ENCODE measurements at regions not wholly inside any gene's neighbourhood (a gene's known extent, or its start where the extent isn't known, plus 50 kb on each side); places are given as distances from the start of the nearest gene placed in this dataset.
A peak's percentile ranks its signal among the peaks of the same experiment; 100 is the strongest.
"Not testable (repeated sequence)": the region's sequence is repeated elsewhere in the genome, so short reads cannot be mapped to it uniquely, and the experiment has no call there.

DNA sequence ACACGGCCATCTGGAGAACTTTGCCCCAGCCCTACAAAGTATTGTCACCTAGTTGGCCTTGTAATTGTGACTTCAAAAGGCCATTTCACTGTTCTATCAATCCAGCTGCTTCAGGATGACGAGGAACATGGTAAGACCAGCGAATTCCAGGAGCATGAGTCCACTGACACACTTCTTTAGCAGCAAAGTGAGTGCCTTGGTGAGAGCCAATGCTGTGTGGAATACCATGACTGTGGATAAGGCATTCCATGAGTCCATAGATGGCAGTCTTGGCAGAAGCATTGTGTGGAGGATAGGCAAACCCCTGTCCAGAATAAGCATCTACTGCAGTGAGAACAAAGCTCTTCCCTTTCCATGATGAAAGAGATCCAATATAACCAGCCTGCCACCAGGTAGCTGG, 1009.1 kb upstream of the USP15 start:
- Histone ChIP-seq H3K27ac (ENCODE audit: low read depth, low read length) (no peak overlapping the region), H2BK5ac (ENCODE audit: low read length) (no peak overlapping the region), H3K79me2 (ENCODE audit: control insufficient read depth, insufficient read depth, low read length) (no peaks in the 10 kb centered on the region), H4K8ac (ENCODE audit: low read depth, low read length) (no peak overlapping the region), H3K18ac (ENCODE audit: low read length) (no peak overlapping the region), H3K4me2 (ENCODE audit: low read length) (no peak overlapping the region), H4K5ac (ENCODE audit: low read length) (no peak overlapping the region), H2AK5ac (ENCODE audit: low read length) (no peak overlapping the region), H3K4ac (ENCODE audit: low read depth, low read length) (no peak overlapping the region), H3K4me3 (ENCODE audit: low read length) (no peak overlapping the region), H2BK120ac (ENCODE audit: low read depth, low read length) (no peak overlapping the region), H3K4me1 (ENCODE audit: control insufficient read depth, low read depth, low read length) (no peaks in the 10 kb centered on the region), H3K36me3 (ENCODE audit: control insufficient read depth, insufficient read depth, low read length) (no peaks in the 10 kb centered on the region), H3K23ac (ENCODE audit: low read length) (no peak overlapping the region), H3K79me1 (ENCODE audit: low read length) (no peaks in the 10 kb centered on the region), H3K56ac (ENCODE audit: low read length) (no peak overlapping the region), H3K9ac (ENCODE audit: low read length) (no peak overlapping the region), H2BK15ac (replicated peaks; ENCODE audit: low read depth) (no peak overlapping the region), H3K27me3 (ENCODE audit: insufficient read depth, low read length, poor library complexity) (no peaks in the 10 kb centered on the region)
- WGBS (ENCODE audit: extremely low coverage, insufficient coverage, low lambda C conversion rate), result no CpG with 5 or more reads among the region's 3 CpGs
- no peak for DNase-seq

DNA sequence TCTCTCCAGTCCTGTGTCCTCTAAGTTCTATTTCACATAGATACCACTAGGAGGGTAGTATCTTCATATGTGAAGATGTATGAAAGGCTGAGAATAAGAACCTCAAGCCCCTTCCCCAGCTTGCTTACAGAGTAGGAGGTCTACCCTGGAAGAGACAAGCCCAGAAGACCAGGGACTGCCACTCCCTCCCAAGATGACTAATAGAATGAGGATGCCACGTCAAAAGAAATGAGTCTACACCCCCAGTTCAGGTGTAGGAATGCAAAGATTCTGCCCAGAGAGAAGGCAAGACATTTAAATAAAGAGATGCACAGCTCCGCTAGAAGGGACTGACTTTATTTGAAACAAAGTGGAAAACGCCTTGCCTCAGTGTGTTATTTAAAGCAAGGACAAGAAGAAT, 1006.0 kb upstream of the USP15 start:
- H4K5ac ChIP-seq (ENCODE audit: low read length), result no peak overlapping the region
- no peak overlapping the region for H3K27ac ChIP-seq (ENCODE audit: low read depth, low read length)
- H3K4me2 ChIP-seq (ENCODE audit: low read length), result no peak overlapping the region
- H3K27me3 ChIP-seq (ENCODE audit: insufficient read depth, low read length, poor library complexity), result no peaks in the 10 kb centered on the region
- H3K4me1 ChIP-seq (ENCODE audit: control insufficient read depth, low read depth, low read length), result no peaks in the 10 kb centered on the region
- H3K36me3 ChIP-seq (ENCODE audit: control insufficient read depth, insufficient read depth, low read length), result no peaks in the 10 kb centered on the region
- no peak overlapping the region for H3K4ac ChIP-seq (ENCODE audit: low read depth, low read length)
- H3K18ac ChIP-seq (ENCODE audit: low read length), result no peak overlapping the region
- H3K9ac ChIP-seq (ENCODE audit: low read length), result no peak overlapping the region
- no CpG with 5 or more reads among the region's 3 CpGs for WGBS (ENCODE audit: extremely low coverage, insufficient coverage, low lambda C conversion rate)
- peak; percentile 18 for DNase-seq
- no peak overlapping the region for H2BK15ac ChIP-seq (replicated peaks; ENCODE audit: low read depth)
- H2AK5ac ChIP-seq (ENCODE audit: low read length), result no peak overlapping the region
- no peak overlapping the region for H3K56ac ChIP-seq (ENCODE audit: low read length)
- H3K79me2 ChIP-seq (ENCODE audit: control insufficient read depth, insufficient read depth, low read length), result no peaks in the 10 kb centered on the region
- H2BK5ac ChIP-seq (ENCODE audit: low read length), result no peak overlapping the region
- H3K23ac ChIP-seq (ENCODE audit: low read length), result no peak overlapping the region
- no peak overlapping the region for H2BK120ac ChIP-seq (ENCODE audit: low read depth, low read length)
- no peaks in the 10 kb centered on the region for H3K79me1 ChIP-seq (ENCODE audit: low read length)
- H4K8ac ChIP-seq (ENCODE audit: low read depth, low read length), result no peak overlapping the region
- H3K4me3 ChIP-seq (ENCODE audit: low read length), result no peak overlapping the region

DNA sequence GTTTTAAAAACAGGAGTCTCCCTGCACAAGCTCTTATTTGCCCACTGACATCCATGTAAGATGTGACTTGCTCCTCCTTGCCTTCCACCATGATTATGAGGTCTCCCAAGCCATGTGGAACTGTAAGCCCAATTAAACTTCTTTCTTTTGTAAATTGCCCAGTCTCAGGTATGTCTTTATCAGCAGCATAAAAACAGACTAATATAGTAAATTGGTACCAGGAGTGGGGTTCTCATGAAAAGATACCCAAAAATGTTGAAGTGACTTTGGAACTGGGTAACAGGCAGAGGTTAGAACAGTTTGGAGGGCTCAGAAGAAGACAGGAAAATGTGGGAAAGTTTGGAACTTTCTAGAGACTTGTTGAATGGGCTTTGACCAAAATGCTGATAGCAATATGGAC, 995.9 kb upstream of the USP15 start:
- not testable (repeated sequence) for H2BK120ac ChIP-seq (ENCODE audit: low read depth, low read length)

DNA sequence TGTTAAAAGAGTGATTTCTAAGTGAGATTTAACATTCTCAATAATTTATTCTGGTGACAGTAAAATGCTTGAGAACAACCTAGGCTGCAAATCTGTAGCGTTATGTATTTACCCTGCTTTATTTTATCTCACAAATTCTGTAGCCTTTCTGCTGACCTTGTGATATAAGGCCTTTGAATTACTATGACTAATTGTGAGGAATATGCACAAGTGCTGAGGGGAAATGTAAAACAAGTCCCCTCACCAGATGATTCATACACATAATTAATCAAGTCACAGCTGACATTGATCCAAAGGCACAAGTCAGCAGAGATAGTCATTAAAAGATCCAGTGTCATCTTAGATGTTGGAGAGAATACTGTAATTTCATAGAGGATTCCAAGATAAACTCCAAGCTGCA, 992.7 kb upstream of the USP15 start:
- Histone ChIP-seq H3K79me1 (ENCODE audit: low read length) (no peaks in the 10 kb centered on the region), H2AK5ac (ENCODE audit: low read length) (no peak overlapping the region), H3K27ac (ENCODE audit: low read depth, low read length) (no peak overlapping the region), H3K4me2 (ENCODE audit: low read length) (no peak overlapping the region), H4K8ac (ENCODE audit: low read depth, low read length) (no peak overlapping the region), H3K4ac (ENCODE audit: low read depth, low read length) (no peak overlapping the region), H3K4me1 (ENCODE audit: control insufficient read depth, low read depth, low read length) (no peaks in the 10 kb centered on the region), H2BK120ac (ENCODE audit: low read depth, low read length) (no peak overlapping the region), H2BK5ac (ENCODE audit: low read length) (no peak overlapping the region), H2BK15ac (replicated peaks; ENCODE audit: low read depth) (no peak overlapping the region), H3K79me2 (ENCODE audit: control insufficient read depth, insufficient read depth, low read length) (no peaks in the 10 kb centered on the region), H3K18ac (ENCODE audit: low read length) (no peak overlapping the region), H3K4me3 (ENCODE audit: low read length) (no peak overlapping the region), H3K23ac (ENCODE audit: low read length) (no peak overlapping the region), H3K27me3 (ENCODE audit: insufficient read depth, low read length, poor library complexity) (no peaks in the 10 kb centered on the region), H3K56ac (ENCODE audit: low read length) (no peak overlapping the region), H3K36me3 (ENCODE audit: control insufficient read depth, insufficient read depth, low read length) (no peaks in the 10 kb centered on the region), H4K5ac (ENCODE audit: low read length) (no peak overlapping the region), H3K9ac (ENCODE audit: low read length) (no peak overlapping the region)
- no peak for DNase-seq
- no CpG with 5 or more reads among the region's 1 CpG for WGBS (ENCODE audit: extremely low coverage, insufficient coverage, low lambda C conversion rate)

More for the DNA sequence above, 995.9 kb upstream of the USP15 start:
- not testable (repeated sequence) for H3K56ac ChIP-seq (ENCODE audit: low read length); H4K5ac ChIP-seq (ENCODE audit: low read length); H3K36me3 ChIP-seq (ENCODE audit: control insufficient read depth, insufficient read depth, low read length); DNase-seq; H2BK5ac ChIP-seq (ENCODE audit: low read length); H2BK15ac ChIP-seq (replicated peaks; ENCODE audit: low read depth); H3K18ac ChIP-seq (ENCODE audit: low read length); H3K27ac ChIP-seq (ENCODE audit: low read depth, low read length); H3K79me2 ChIP-seq (ENCODE audit: control insufficient read depth, insufficient read depth, low read length); H4K8ac ChIP-seq (ENCODE audit: low read depth, low read length); H2AK5ac ChIP-seq (ENCODE audit: low read length); H3K4ac ChIP-seq (ENCODE audit: low read depth, low read length); H3K23ac ChIP-seq (ENCODE audit: low read length); H3K79me1 ChIP-seq (ENCODE audit: low read length); H3K4me1 ChIP-seq (ENCODE audit: control insufficient read depth, low read depth, low read length); H3K4me2 ChIP-seq (ENCODE audit: low read length); H3K4me3 ChIP-seq (ENCODE audit: low read length); H3K27me3 ChIP-seq (ENCODE audit: insufficient read depth, low read length, poor library complexity); H3K9ac ChIP-seq (ENCODE audit: low read length)

DNA sequence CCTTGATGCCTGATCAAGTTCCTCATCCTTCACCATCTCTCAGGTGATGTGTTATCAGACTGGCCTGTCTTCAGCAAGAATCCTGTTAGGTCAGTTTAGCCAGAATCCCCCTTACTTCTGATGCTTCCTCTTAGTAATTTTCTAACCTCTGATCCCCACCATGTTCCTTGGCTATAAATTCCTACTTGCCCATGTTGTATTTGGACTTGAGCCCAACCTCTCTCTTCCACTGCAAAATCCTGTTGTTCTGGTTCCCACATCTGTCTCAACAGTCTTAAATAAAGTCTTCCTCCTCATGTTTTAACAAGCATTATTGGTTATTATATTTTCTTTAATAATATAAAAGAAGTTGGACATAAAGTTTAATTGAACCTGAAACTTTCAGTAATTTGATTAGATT, 987.8 kb upstream of the USP15 start:
- Histone ChIP-seq H3K56ac (ENCODE audit: low read length) (no peak overlapping the region), H3K36me3 (ENCODE audit: control insufficient read depth, insufficient read depth, low read length) (no peaks in the 10 kb centered on the region), H3K4me1 (ENCODE audit: control insufficient read depth, low read depth, low read length) (no peaks in the 10 kb centered on the region), H3K9ac (ENCODE audit: low read length) (no peak overlapping the region), H3K4ac (ENCODE audit: low read depth, low read length) (no peak overlapping the region), H4K8ac (ENCODE audit: low read depth, low read length) (no peak overlapping the region), H2BK5ac (ENCODE audit: low read length) (no peak overlapping the region), H3K4me2 (ENCODE audit: low read length) (no peak overlapping the region), H2AK5ac (ENCODE audit: low read length) (no peak overlapping the region), H3K79me2 (ENCODE audit: control insufficient read depth, insufficient read depth, low read length) (no peaks in the 10 kb centered on the region), H3K4me3 (ENCODE audit: low read length) (no peak overlapping the region), H3K79me1 (ENCODE audit: low read length) (no peaks in the 10 kb centered on the region), H3K23ac (ENCODE audit: low read length) (no peak overlapping the region), H4K5ac (ENCODE audit: low read length) (no peak overlapping the region), H2BK120ac (ENCODE audit: low read depth, low read length) (no peak overlapping the region), H3K18ac (ENCODE audit: low read length) (no peak overlapping the region), H3K27me3 (ENCODE audit: insufficient read depth, low read length, poor library complexity) (no peaks in the 10 kb centered on the region), H3K27ac (ENCODE audit: low read depth, low read length) (no peak overlapping the region), H2BK15ac (replicated peaks; ENCODE audit: low read depth) (no peak overlapping the region)
- no peak for DNase-seq

DNA sequence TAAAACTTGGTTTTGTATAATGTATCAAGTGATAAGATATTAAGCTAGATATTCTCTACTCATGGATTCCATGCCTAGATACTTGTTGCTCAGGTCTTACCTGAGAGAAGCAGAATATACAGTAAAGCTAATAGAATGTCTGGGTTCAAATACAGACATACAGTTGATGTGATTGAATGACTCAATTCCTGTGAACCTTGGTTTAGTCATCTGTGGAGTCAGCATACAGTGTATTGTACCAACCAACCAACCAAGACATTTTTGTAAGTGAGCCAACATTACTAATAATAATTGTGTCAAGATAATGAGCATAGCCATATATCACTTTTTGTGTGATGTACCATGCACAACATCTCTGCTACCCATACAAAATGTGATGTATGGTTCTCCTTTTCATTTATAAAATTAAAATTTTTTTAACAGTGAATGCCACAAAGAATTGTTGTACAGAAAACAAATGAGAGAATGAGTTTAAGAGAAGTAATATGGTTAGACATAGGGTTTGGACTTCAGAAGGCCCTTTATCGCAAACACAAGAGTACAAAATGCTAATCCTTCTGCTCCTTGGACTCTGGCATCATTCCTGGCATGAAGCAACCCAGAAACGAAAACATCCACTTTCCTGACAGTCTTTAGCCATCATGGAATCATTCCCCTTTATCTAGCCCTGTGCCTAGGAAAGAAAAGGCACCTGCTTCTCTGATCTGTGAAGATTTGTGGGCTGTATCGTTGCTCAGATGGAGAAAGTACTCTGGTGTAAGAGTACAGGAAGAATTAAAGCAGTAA, 977.2 kb upstream of the USP15 start:
- Histone ChIP-seq H4K5ac (ENCODE audit: low read length) (no peak overlapping the region), H3K9ac (ENCODE audit: low read length) (no peak overlapping the region), H3K4me2 (ENCODE audit: low read length) (no peak overlapping the region), H3K4me1 (ENCODE audit: control insufficient read depth, low read depth, low read length) (no peaks in the 10 kb centered on the region), H3K18ac (ENCODE audit: low read length) (no peak overlapping the region), H4K8ac (ENCODE audit: low read depth, low read length) (no peak overlapping the region), H2BK5ac (ENCODE audit: low read length) (no peak overlapping the region), H3K4ac (ENCODE audit: low read depth, low read length) (no peak overlapping the region), H3K23ac (ENCODE audit: low read length) (no peak overlapping the region), H3K79me1 (ENCODE audit: low read length) (no peaks in the 10 kb centered on the region), H3K36me3 (ENCODE audit: control insufficient read depth, insufficient read depth, low read length) (no peaks in the 10 kb centered on the region), H3K27me3 (ENCODE audit: insufficient read depth, low read length, poor library complexity) (no peaks in the 10 kb centered on the region), H3K56ac (ENCODE audit: low read length) (no peak overlapping the region), H2BK120ac (ENCODE audit: low read depth, low read length) (no peak overlapping the region), H3K4me3 (ENCODE audit: low read length) (no peak overlapping the region), H3K79me2 (ENCODE audit: control insufficient read depth, insufficient read depth, low read length) (no peaks in the 10 kb centered on the region), H2AK5ac (ENCODE audit: low read length) (no peak overlapping the region), H2BK15ac (replicated peaks; ENCODE audit: low read depth) (no peak overlapping the region), H3K27ac (ENCODE audit: low read depth, low read length) (no peak overlapping the region)
- no peak for DNase-seq
- WGBS (ENCODE audit: extremely low coverage, insufficient coverage, low lambda C conversion rate), result no CpG with 5 or more reads among the region's 3 CpGs
